H1 (cell line): ENCODE measurements at regions not wholly inside any gene's neighbourhood (a gene's known extent, or its start where the extent isn't known, plus 50 kb on each side); places are given as distances from the start of the nearest gene placed in this dataset.

ENCODE experiments used
- CTCF ChIA-PET: fragments of 300-600 bp; sonication (Branson Sonifier 250); formaldehyde crosslinking; loops from one replicate; lab custom pipeline; 2021; ENCODE audit not compliant: partially characterized antibody; lab: Charles Lee
- POLR2A ChIA-PET: fragments of 300-600 bp; sonication (Branson Sonifier 250); formaldehyde crosslinking; loops from one replicate; lab custom pipeline; 2021; ENCODE audit warnings: inconsistent platforms; ENCODE audit not compliant: partially characterized antibody; lab: Charles Lee
- DNase-seq, 2 experiments: peaks; one replicate each; pipeline versions ENCODE4 v3.0.0 to v3.0.0-alpha.2; 2010 to 2022; ENCODE audit warnings: low spot score in 2 of 2, low read depth in 1 of 2, mixed read lengths in 1 of 2
- FAIRE-seq: peaks from 2 replicates; lab custom pipeline; 2011; peaks lifted over from hg19 to GRCh38; lab: Jason Lieb, UNC
- H2AFZ ChIP-seq: 2 replicates; pipeline ENCODE4 v1.8.1; 2012; ENCODE audit warnings: low read length, inconsistent platforms
- H2AK5ac ChIP-seq: 2 replicates; pipeline ENCODE4 v1.6.1; 2013; ENCODE audit warnings: low read depth, low read length
- H2BK120ac ChIP-seq: replicated peaks from 2 replicates; pipeline ENCODE3; 2013; ENCODE audit warnings: low read depth, low read length, inconsistent platforms
- H2BK12ac ChIP-seq: 2 replicates; pipeline ENCODE4 v1.6.1; 2013; ENCODE audit warnings: low read depth, low read length
- H2BK15ac ChIP-seq: 2 replicates; pipeline ENCODE4 v1.6.1; 2013; ENCODE audit warnings: low read length
- H2BK20ac ChIP-seq: 2 replicates; pipeline ENCODE4 v1.6.1; 2013; ENCODE audit warnings: low read length
- H2BK5ac ChIP-seq: 2 replicates; pipeline ENCODE4 v1.6.1; 2013; ENCODE audit warnings: low read depth, low read length
- H3K14ac ChIP-seq: 2 replicates; pipeline ENCODE4 v1.6.1; 2013; ENCODE audit warnings: inconsistent platforms; ENCODE audit not compliant: insufficient read length
- H3K18ac ChIP-seq: 2 replicates; pipeline ENCODE4 v1.6.1; 2013; ENCODE audit warnings: low read length; ENCODE audit errors: extremely low read depth
- H3K23ac ChIP-seq: 2 replicates; pipeline ENCODE4 v1.6.1; 2013; ENCODE audit warnings: inconsistent platforms; ENCODE audit not compliant: insufficient read length
- H3K23me2 ChIP-seq: 2 replicates; pipeline ENCODE4 v1.6.1; 2013; ENCODE audit warnings: low read depth, low read length
- H3K27ac ChIP-seq: 2 replicates; pipeline ENCODE4 v1.6.1; 2011; ENCODE audit warnings: low read depth, low read length, inconsistent platforms
- H3K27me3 ChIP-seq, 4 experiments: replicated peaks in 1 of 4; 1 replicate in 1 of 4; 2 replicates in 3 of 4; pipeline versions ENCODE4 v1.6.1 to v1.8.1; 2011 to 2013; ENCODE audit warnings: low read length in 3 of 4, mild to moderate bottlenecking in 3 of 4, inconsistent platforms in 2 of 4, mixed read lengths in 2 of 4, moderate library complexity in 1 of 4; ENCODE audit not compliant: control insufficient read depth in 3 of 4, insufficient read depth in 3 of 4; ENCODE audit errors: extremely low read depth in 1 of 4
- H3K36me3 ChIP-seq, 4 experiments: 2 replicates each; pipeline versions ENCODE4 v1.6.1 to v1.8.1; 2011 to 2013; ENCODE audit warnings: mild to moderate bottlenecking in 4 of 4, low read length in 3 of 4, moderate library complexity in 2 of 4, control low read depth in 1 of 4, inconsistent platforms in 1 of 4; ENCODE audit not compliant: insufficient read depth in 4 of 4, control insufficient read depth in 2 of 4
- H3K4ac ChIP-seq: replicated peaks from 2 replicates; pipeline ENCODE3; 2013; ENCODE audit warnings: low read length, low read depth, mixed read lengths, inconsistent platforms; ENCODE audit not compliant: insufficient read length
- H3K4me1 ChIP-seq, 4 experiments: replicated peaks in 1 of 4; 1 replicate in 1 of 4; 2 replicates in 3 of 4; pipeline versions ENCODE4 v1.6.1 to v1.8.1; 2011 to 2013; ENCODE audit warnings: low read length in 3 of 4, inconsistent platforms in 2 of 4, mixed read lengths in 1 of 4; ENCODE audit not compliant: insufficient read depth in 4 of 4, control insufficient read depth in 3 of 4
- H3K4me2 ChIP-seq, 2 experiments: 2 replicates each; pipeline versions ENCODE4 v1.6.1 to v1.8.1; 2011 to 2013; ENCODE audit warnings: low read depth in 2 of 2, low read length in 2 of 2, control low read depth in 1 of 2, inconsistent platforms in 1 of 2, mild to moderate bottlenecking in 1 of 2; ENCODE audit not compliant: insufficient read depth in 1 of 2
- H3K4me3 ChIP-seq, 4 experiments: fragments of 200-600, 300-600 bp in 1 of 4; sonication (generic), shearing (Covaris generic), sonication (Bioruptor Twin) in 1 of 4; 2 replicates each; pipeline versions ENCODE4 v1.5.1 to v1.8.1; 2011 to 2016; ENCODE audit warnings: low read length in 4 of 4, low read depth in 3 of 4, control low read depth in 2 of 4, inconsistent platforms in 2 of 4, mild to moderate bottlenecking in 2 of 4, mixed read lengths in 1 of 4, moderate library complexity in 1 of 4; ENCODE audit not compliant: insufficient read depth in 2 of 4; ENCODE audit errors: extremely low read depth in 1 of 4
- H3K56ac ChIP-seq: replicated peaks from 2 replicates; pipeline ENCODE3; 2013; ENCODE audit warnings: low read depth, mild to moderate bottlenecking, mixed read lengths, low read length, inconsistent platforms; ENCODE audit not compliant: insufficient read length
- H3K79me1 ChIP-seq: 2 replicates; pipeline ENCODE4 v1.6.1; 2013; ENCODE audit warnings: low read depth, low read length, control low read depth
- H3K79me2 ChIP-seq, 2 experiments: 2 replicates each; pipeline versions ENCODE4 v1.6.1 to v1.8.1; 2012 to 2013; ENCODE audit warnings: low read length in 2 of 2, mild to moderate bottlenecking in 2 of 2, inconsistent platforms in 1 of 2; ENCODE audit not compliant: insufficient read depth in 2 of 2, control insufficient read depth in 1 of 2
- H3K9ac ChIP-seq, 4 experiments: replicated peaks in 1 of 4; 1 replicate in 1 of 4; 2 replicates in 3 of 4; pipeline versions ENCODE4 v1.6.1 to v1.8.1; 2011 to 2013; ENCODE audit warnings: low read depth in 3 of 4, low read length in 3 of 4, control low read depth in 2 of 4, mild to moderate bottlenecking in 2 of 4, moderate library complexity in 2 of 4, inconsistent platforms in 1 of 4; ENCODE audit errors: extremely low read depth in 1 of 4
- H3K9me3 ChIP-seq, 2 experiments: 2 replicates each; pipeline versions ENCODE4 v1.6.1 to v1.8.1; 2012 to 2013; ENCODE audit warnings: mild to moderate bottlenecking in 2 of 2, moderate library complexity in 2 of 2, control low read depth in 1 of 2, inconsistent platforms in 1 of 2, low read depth in 1 of 2, low read length in 1 of 2, mixed read lengths in 1 of 2; ENCODE audit not compliant: insufficient read depth in 2 of 2
- H4K20me1 ChIP-seq, 2 experiments: replicated peaks in 1 of 2; 2 replicates each; pipeline versions ENCODE3 to v1.8.1; 2011 to 2013; ENCODE audit warnings: inconsistent platforms in 2 of 2, low read length in 2 of 2, mild to moderate bottlenecking in 1 of 2; ENCODE audit not compliant: insufficient read depth in 2 of 2, control insufficient read depth in 1 of 2
- H4K5ac ChIP-seq: 2 replicates; pipeline ENCODE4 v1.6.1; 2013; ENCODE audit warnings: low read length, low read depth, mixed read lengths, inconsistent platforms; ENCODE audit not compliant: insufficient read length
- H4K8ac ChIP-seq: 2 replicates; pipeline ENCODE4 v1.8.0; 2013; ENCODE audit warnings: mild to moderate bottlenecking, moderate library complexity, low read length, inconsistent platforms; ENCODE audit not compliant: insufficient read depth; ENCODE audit errors: extremely low read depth
- H4K91ac ChIP-seq: replicated peaks from 2 replicates; pipeline ENCODE3; 2013; ENCODE audit warnings: low read length, mixed read lengths, inconsistent platforms; ENCODE audit not compliant: insufficient read length
- CREB1 ChIP-seq: IDR thresholded peaks from 2 replicates; pipeline ENCODE4 v1.6.1; 2012; ENCODE audit warnings: inconsistent platforms
- HDAC6 ChIP-seq: IDR thresholded peaks from one replicate; pipeline ENCODE4 v1.7.1; 2012; ENCODE audit warnings: low read depth, mild to moderate bottlenecking, inconsistent platforms, low read length, moderate library complexity
- POLR2A ChIP-seq, 2 experiments: IDR thresholded peaks; 1 replicate in 1 of 2; 2 replicates in 1 of 2; pipeline ENCODE4 v1.6.1; 2011; ENCODE audit warnings: low read depth in 2 of 2, low read length in 2 of 2, mild to moderate bottlenecking in 2 of 2; ENCODE audit errors: control extremely low read depth in 1 of 2
- POLR2AphosphoS5 ChIP-seq: IDR thresholded peaks from 2 replicates; pipeline ENCODE4 v1.6.1; 2011; ENCODE audit warnings: low read depth, low read length
- SP4 ChIP-seq: IDR thresholded peaks from 2 replicates; pipeline ENCODE4 v1.6.1; 2012; ENCODE audit warnings: low read length, inconsistent platforms
- SRF ChIP-seq: IDR thresholded peaks from 2 replicates; pipeline ENCODE4 v1.6.1; 2011; ENCODE audit warnings: mild to moderate bottlenecking, low read depth, low read length, moderate library complexity
- WGBS, 2 experiments: shearing (Covaris generic) in 1 of 2; methylation state at CpG; one replicate each; pipeline versions ENCODE4 v1.1.6 to v1.1.7; 2013 to 2015; ENCODE audit warnings: low lambda C conversion rate in 2 of 2, mixed read lengths in 2 of 2, inconsistent platforms in 1 of 2, low coverage in 1 of 2, missing lambda C conversion rate in 1 of 2; ENCODE audit not compliant: insufficient replicate concordance in 2 of 2, insufficient coverage in 1 of 2, insufficient read length in 1 of 2; ENCODE audit errors: extremely low coverage in 1 of 2, missing lambda C conversion rate in 1 of 2; 5-methylcytosine and 5-hydroxymethylcytosine counted together

GRCh38 chr11:105233285-105233684 lies 93.7 kb upstream of the CARD18 start:
- Histone ChIP-seq H3K79me2 (no peaks in the 10 kb centered on the region), H3K9me3 (no peaks in the 10 kb centered on the region), H3K23me2 (no peaks in the 10 kb centered on the region), H3K79me1 (no peaks in the 10 kb centered on the region), H3K4ac (no peak overlapping the region), H3K23ac (no peak overlapping the region), H2BK15ac (no peak overlapping the region), H2AK5ac (no peak overlapping the region), H2BK120ac (no peak overlapping the region), H3K56ac (no peak overlapping the region), H3K27ac (no peak overlapping the region), H2BK12ac (no peak overlapping the region), H3K4me3 (no peak overlapping the region), H2BK20ac (no peak overlapping the region), H4K91ac (no peak overlapping the region), H3K9ac (no peak overlapping the region), H2AFZ (no peak overlapping the region), H3K18ac (no peak overlapping the region), H3K36me3 (no peaks in the 10 kb centered on the region), H3K4me2 (no peak overlapping the region), H4K20me1 (no peaks in the 10 kb centered on the region), H4K8ac (no peak overlapping the region), H3K4me1 (no peaks in the 10 kb centered on the region), H3K14ac (no peak overlapping the region), H4K5ac (no peak overlapping the region), H2BK5ac (no peak overlapping the region), H3K27me3 (no peaks in the 10 kb centered on the region)
- WGBS, 2 experiments, result 94% methylated on average over 1 of the region's 1 CpG; no CpG with 5 or more reads in 1 of the 2 experiments
- no peak for TF ChIP-seq POLR2AphosphoS5
- no peak for TF ChIP-seq CREB1
- TF ChIP-seq HDAC6, result no peak
- TF ChIP-seq SP4, result no peak
- TF ChIP-seq SRF, result no peak
- TF ChIP-seq POLR2A (IDR thresholded peaks at IDR 0.05; ENCODE audit: control extremely low read depth in 1 of 2, low read depth in 2 of 2, low read length in 2 of 2), result no peak
- FAIRE-seq, result no peak
- DNase-seq, result no peak
- ChIA-PET CTCF (no interaction called here), POLR2A (no interaction called here)
